ENCODE measurements at regions not wholly inside any gene's neighbourhood (a gene's known extent, or its start where the extent isn't known, plus 50 kb on each side); places are given as distances from the start of the nearest gene placed in this dataset.

DNA sequence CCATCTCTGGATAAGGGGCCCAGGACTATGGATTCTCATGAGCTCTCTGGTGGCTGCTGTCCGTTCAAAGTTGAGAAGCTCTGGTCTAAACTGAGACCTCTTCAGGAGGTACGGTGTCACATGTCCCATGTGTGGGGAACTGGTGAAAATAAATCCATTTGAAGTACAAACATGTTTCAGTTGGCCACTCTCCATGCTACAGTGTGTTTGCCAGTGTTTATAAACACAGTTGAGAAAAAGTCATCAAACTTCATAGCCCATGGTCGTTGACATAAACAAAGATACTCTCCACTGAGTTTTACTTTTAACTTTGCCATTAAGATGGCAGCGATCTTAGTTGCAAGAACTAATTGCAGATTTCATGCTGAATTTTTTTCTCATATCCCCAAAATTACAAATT, 72.8 kb downstream of the PSMG1 start:
- Mint-ChIP-seq H3K27ac (no peak overlapping the region), H3K4me3 (no peak overlapping the region), H3K36me3 (ENCODE audit: low read depth) (no peaks in the 10 kb centered on the region), H3K4me1 (no peaks in the 10 kb centered on the region), H3K27me3 (peaks cover 5% of the 10 kb centered on the region), H3K9me3 (no peaks in the 10 kb centered on the region)
- CTCF ChIA-PET: no interaction called here
- DNase-seq: no peak
- POLR2A ChIA-PET: no interaction called here

DNA sequence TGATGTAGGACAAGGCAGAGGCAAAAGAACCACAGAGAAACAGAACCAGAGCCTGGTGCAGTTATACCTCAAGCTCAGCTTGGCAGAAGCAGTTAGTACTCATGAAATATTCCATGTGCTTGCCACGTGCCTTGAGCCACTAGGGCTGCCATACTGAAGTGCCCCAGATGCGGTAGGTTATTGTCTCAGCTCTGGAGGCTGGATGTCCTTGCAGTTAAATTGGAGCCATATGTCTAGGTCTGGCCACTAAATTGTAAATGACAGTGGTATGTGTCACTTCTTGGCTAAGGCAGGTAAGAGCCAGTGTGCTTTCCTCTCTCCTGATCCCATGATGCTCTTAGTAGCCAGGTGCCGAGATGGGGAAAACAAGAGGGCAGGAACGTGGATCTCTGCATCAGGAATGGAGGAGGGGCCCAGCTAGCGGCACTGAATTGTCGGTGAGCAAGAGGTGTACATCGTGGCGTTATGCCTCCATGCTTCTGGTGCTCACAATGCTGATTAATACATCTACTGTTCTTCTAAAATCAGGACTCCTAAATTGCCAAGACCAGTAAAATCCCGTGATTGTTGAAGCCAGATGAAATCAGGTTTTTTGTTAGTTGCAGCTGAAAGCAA, 73.5 kb downstream of the PSMG1 start:
- no peak overlapping the region for H3K4me3 Mint-ChIP-seq
- no peak overlapping the region for H3K27ac Mint-ChIP-seq
- POLR2A ChIA-PET: no interaction called here
- CTCF ChIA-PET: no interaction called here
- no peaks in the 10 kb centered on the region for H3K4me1 Mint-ChIP-seq
- peaks cover 5% of the 10 kb centered on the region for H3K27me3 Mint-ChIP-seq
- no peaks in the 10 kb centered on the region for H3K36me3 Mint-ChIP-seq (ENCODE audit: low read depth)
- DNase-seq: no peak
- H3K9me3 Mint-ChIP-seq: no peaks in the 10 kb centered on the region

DNA sequence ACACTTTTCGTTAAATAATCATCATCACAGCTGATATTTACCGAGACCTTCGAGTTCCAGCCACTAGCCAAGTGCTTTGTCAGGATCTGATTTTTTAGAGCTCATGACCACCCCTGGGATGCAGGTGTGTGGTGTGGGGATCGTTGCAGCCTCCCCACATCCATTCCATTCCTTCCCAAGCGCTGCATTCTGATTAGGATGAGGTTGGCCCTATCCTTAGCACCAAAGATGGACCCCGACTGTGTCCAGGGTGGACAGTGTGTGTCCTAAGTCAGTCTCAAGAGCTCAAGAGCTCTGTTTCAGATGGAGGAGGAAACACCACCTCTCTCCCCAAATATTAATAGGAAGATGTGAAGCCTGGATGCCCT, 74.1 kb downstream of the PSMG1 start:
- Mint-ChIP-seq H3K4me1 (no peaks in the 10 kb centered on the region), H3K9me3 (no peaks in the 10 kb centered on the region), H3K27me3 (peaks cover 5% of the 10 kb centered on the region), H3K36me3 (ENCODE audit: low read depth) (no peaks in the 10 kb centered on the region), H3K4me3 (no peak overlapping the region), H3K27ac (no peak overlapping the region)
- POLR2A ChIA-PET: no interaction called here
- DNase-seq: no peak
- CTCF ChIA-PET: no interaction called here

GRCh38 chr21:39108291-39109162, 74.7 kb downstream of the PSMG1 start:
- no peaks in the 10 kb centered on the region for H3K36me3 Mint-ChIP-seq (ENCODE audit: low read depth)
- peaks cover 5% of the 10 kb centered on the region for H3K27me3 Mint-ChIP-seq
- no peaks in the 10 kb centered on the region for H3K4me1 Mint-ChIP-seq
- H3K27ac Mint-ChIP-seq: no peak overlapping the region
- ChIA-PET CTCF (no interaction called here), POLR2A (no interaction called here)
- H3K9me3 Mint-ChIP-seq: no peaks in the 10 kb centered on the region
- no peak for DNase-seq
- no peak overlapping the region for H3K4me3 Mint-ChIP-seq

DNA sequence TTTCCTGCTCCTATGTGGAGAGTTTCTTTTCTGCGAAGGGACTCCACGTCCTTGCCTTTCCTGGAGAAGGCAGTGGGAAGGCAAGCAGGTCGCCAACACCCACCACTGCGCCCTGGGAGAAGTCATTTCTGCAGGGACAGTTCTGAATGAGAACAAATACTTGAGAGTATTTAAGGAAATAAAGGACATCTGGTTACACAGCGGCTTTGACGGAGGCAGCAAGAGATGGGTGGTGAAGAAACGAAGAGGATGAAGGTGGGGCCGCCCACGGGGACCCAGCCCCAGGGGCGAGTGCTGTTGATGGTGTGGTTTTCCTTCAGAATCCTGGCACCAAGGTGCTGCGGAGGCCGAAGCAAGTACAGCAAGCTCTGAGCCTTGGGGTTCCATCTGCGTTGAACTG, 75.5 kb downstream of the PSMG1 start:
- Mint-ChIP-seq H3K9me3 (no peaks in the 10 kb centered on the region), H3K4me3 (no peak overlapping the region), H3K27ac (no peak overlapping the region), H3K36me3 (ENCODE audit: low read depth) (no peaks in the 10 kb centered on the region), H3K27me3 (peaks cover 6% of the 10 kb centered on the region), H3K4me1 (no peaks in the 10 kb centered on the region)
- CTCF ChIA-PET: no interaction called here
- POLR2A ChIA-PET: no interaction called here
- DNase-seq: no peak

DNA sequence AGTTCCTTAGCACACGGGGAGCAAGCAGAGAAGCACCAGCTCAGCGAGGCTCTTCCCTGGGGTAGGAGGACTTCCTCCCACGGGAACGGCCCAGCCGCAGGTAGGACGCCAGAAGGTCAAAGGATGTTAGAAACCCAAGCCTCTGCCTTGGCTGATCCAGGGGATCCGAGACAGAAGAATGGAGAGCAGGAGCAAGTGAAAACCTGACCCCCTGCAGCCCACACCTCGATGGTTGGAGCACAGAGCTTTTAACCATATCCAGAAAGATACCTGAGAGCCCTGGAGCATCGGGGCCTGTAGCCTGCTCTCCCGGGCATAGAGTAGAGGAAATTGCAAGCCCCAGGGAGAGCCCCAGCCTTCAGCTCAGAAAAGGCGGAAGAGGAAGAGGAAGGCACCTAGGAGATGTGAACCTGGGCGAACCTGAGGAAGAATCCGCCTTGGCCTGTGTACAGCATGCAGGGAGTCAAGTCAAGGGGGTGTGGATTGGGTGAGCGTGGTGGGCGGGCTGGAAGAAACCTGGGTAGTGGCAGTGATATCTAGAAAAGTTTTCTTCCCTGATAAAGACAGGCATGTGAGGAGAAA, 76.3 kb downstream of the PSMG1 start:
- H3K4me1 Mint-ChIP-seq: no peaks in the 10 kb centered on the region
- CTCF ChIA-PET: no interaction called here
- H3K27me3 Mint-ChIP-seq: peaks cover 6% of the 10 kb centered on the region
- no peak for DNase-seq
- H3K9me3 Mint-ChIP-seq: no peaks in the 10 kb centered on the region
- H3K4me3 Mint-ChIP-seq: no peak overlapping the region
- POLR2A ChIA-PET: no interaction called here
- H3K36me3 Mint-ChIP-seq (ENCODE audit: low read depth): no peaks in the 10 kb centered on the region
- H3K27ac Mint-ChIP-seq: no peak overlapping the region

- Mint-ChIP-seq H3K4me1 (no peaks in the 10 kb centered on the region), H3K36me3 (ENCODE audit: low read depth) (no peaks in the 10 kb centered on the region), H3K9me3 (no peaks in the 10 kb centered on the region), H3K4me3 (no peak overlapping the region), H3K27ac (no peak overlapping the region), H3K27me3 (peaks cover 6% of the 10 kb centered on the region)
- POLR2A ChIA-PET: no interaction called here
- CTCF ChIA-PET: no interaction called here
- no peak for DNase-seq
Measured at GRCh38 chr21:39105836-39106235, 77.4 kb downstream of the PSMG1 start.

GRCh38 chr21:39105341-39105765, 77.9 kb downstream of the PSMG1 start:
- no peak for DNase-seq
- Mint-ChIP-seq H3K4me3 (no peak overlapping the region), H3K27me3 (peaks cover 3% of the 10 kb centered on the region), H3K27ac (no peak overlapping the region), H3K36me3 (ENCODE audit: low read depth) (no peaks in the 10 kb centered on the region), H3K9me3 (no peaks in the 10 kb centered on the region), H3K4me1 (no peaks in the 10 kb centered on the region)
- ChIA-PET CTCF (no interaction called here), POLR2A (no interaction called here)

DNA sequence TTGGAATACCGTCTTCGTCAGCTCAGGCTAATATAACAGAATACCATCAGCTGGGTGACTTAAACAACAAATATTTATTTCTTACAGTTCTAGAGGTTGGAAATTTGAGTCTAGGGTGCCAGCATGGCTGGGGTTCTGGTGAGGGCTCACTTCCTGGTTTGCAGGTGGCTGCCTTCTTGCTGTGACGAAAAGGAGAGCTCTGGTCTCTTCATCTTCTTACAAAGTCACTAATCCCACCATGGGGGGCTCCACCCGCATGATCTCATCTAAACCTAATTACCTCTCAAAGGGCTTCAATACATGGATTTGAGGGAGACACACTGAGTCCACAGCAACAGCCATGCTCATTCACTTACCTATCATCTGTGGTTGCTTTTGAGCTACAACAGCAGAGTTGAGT, 78.3 kb downstream of the PSMG1 start:
- no peak overlapping the region for H3K27ac Mint-ChIP-seq
- CTCF ChIA-PET: no interaction called here
- no peaks in the 10 kb centered on the region for H3K9me3 Mint-ChIP-seq
- H3K4me1 Mint-ChIP-seq: no peaks in the 10 kb centered on the region
- no peaks in the 10 kb centered on the region for H3K36me3 Mint-ChIP-seq (ENCODE audit: low read depth)
- no peak for DNase-seq
- H3K4me3 Mint-ChIP-seq: no peak overlapping the region
- H3K27me3 Mint-ChIP-seq: peaks cover 4% of the 10 kb centered on the region
- POLR2A ChIA-PET: no interaction called here

DNA sequence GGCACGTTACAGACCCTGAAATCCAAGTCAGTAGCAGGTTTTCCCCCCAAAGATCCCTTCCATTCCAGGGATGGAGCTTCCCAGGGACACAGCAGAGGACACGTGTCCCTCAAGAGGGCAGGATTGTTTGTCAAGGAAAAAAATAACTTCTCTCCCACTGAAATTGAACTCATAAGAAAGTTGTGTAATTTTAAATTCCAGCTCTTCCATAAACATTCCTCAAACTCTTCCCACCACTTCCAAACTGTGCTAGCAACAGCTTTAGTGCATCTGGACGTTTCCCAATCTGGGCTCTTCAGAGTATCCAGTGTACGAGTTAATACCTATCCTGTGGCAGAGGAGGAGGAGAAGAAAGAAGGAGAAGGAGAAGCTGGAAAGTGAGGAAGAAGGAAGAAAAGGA, 79.6 kb downstream of the PSMG1 start:
- no peaks in the 10 kb centered on the region for H3K4me1 Mint-ChIP-seq
- no peaks in the 10 kb centered on the region for H3K9me3 Mint-ChIP-seq
- DNase-seq: no peak
- no peak overlapping the region for H3K27ac Mint-ChIP-seq
- POLR2A ChIA-PET: no interaction called here
- no peaks in the 10 kb centered on the region for H3K36me3 Mint-ChIP-seq (ENCODE audit: low read depth)
- H3K4me3 Mint-ChIP-seq: no peak overlapping the region
- peaks cover 5% of the 10 kb centered on the region for H3K27me3 Mint-ChIP-seq
- CTCF ChIA-PET: no interaction called here

DNA sequence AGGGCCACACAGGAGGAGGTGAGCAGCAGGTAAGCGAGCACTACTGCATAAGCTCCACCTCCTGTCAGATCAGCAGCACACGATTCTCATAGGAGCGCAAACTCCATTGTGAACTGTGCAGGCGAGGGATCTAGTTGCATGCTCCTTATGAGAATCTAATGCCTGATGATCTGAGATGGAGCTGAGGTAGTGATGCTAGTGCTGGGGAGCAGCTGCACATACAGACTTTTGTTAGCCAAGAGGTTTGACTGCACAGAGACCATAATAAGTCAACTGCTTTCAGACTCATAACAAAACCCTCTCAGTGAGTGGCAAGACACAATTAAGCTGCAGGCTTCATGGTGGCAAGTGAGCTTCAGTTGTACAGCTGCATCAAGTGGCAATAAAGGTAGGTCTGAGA, 83.4 kb downstream of the PSMG1 start:
- Mint-ChIP-seq H3K27ac (no peak overlapping the region), H3K4me1 (no peaks in the 10 kb centered on the region), H3K9me3 (no peaks in the 10 kb centered on the region), H3K4me3 (no peak overlapping the region), H3K36me3 (ENCODE audit: low read depth) (no peaks in the 10 kb centered on the region), H3K27me3 (peaks cover 5% of the 10 kb centered on the region)
- ChIA-PET POLR2A (no interaction called here), CTCF (no interaction called here)
- no peak for DNase-seq

- Mint-ChIP-seq H3K27me3 (peaks cover 5% of the 10 kb centered on the region), H3K4me1 (peaks cover 3% of the 10 kb centered on the region)
- CTCF ChIA-PET: no interaction called here
Measured at GRCh38 chr21:39098696-39099200, 84.5 kb downstream of the PSMG1 start.

GRCh38 chr21:39097981-39098380, 85.3 kb downstream of the PSMG1 start:
- Mint-ChIP-seq H3K9me3 (no peaks in the 10 kb centered on the region), H3K36me3 (ENCODE audit: low read depth) (no peaks in the 10 kb centered on the region), H3K4me1 (peaks cover 3% of the 10 kb centered on the region), H3K27ac (no peak overlapping the region), H3K27me3 (peaks cover 5% of the 10 kb centered on the region), H3K4me3 (no peak overlapping the region)
- POLR2A ChIA-PET: no interaction called here
- DNase-seq: no peak
- CTCF ChIA-PET: no interaction called here

More at GRCh38 chr21:39098696-39099200, 84.5 kb downstream of the PSMG1 start:
- Mint-ChIP-seq H3K9me3 (no peaks in the 10 kb centered on the region), H3K36me3 (ENCODE audit: low read depth) (no peaks in the 10 kb centered on the region), H3K4me3 (no peak overlapping the region), H3K27ac (no peak overlapping the region)
- POLR2A ChIA-PET: no interaction called here
- no peak for DNase-seq

- POLR2A ChIA-PET: no interaction called here
- CTCF ChIA-PET: no interaction called here
- H3K9me3 Mint-ChIP-seq: no peaks in the 10 kb centered on the region
- DNase-seq: no peak
- peaks cover 3% of the 10 kb centered on the region for H3K27me3 Mint-ChIP-seq
- H3K27ac Mint-ChIP-seq: no peak overlapping the region
- H3K4me3 Mint-ChIP-seq: no peak overlapping the region
- H3K36me3 Mint-ChIP-seq (ENCODE audit: low read depth): no peaks in the 10 kb centered on the region
- peaks cover 3% of the 10 kb centered on the region for H3K4me1 Mint-ChIP-seq
Measured at GRCh38 chr21:39097335-39097861, 85.9 kb downstream of the PSMG1 start.
